HG02943 (cell line): ENCODE measurements at regions not wholly inside any gene's neighbourhood (a gene's known extent, or its start where the extent isn't known, plus 50 kb on each side); places are given as distances from the start of the nearest gene placed in this dataset.
"Not testable (repeated sequence)": the region's sequence is repeated elsewhere in the genome, so short reads cannot be mapped to it uniquely, and the experiment has no call there.

Experiments used
- ATAC-seq: cut with Tn5 transposase; IDR thresholded peaks from one replicate; pipeline ENCODE4 v1.9.1; 2021; ENCODE audit warnings: mild to moderate bottlenecking, low read depth, moderate library complexity; ENCODE audit not compliant: unreplicated experiment

- ATAC-seq: not testable (repeated sequence)
Measured at GRCh38 chr2:215889240-215889969, 123.9 kb downstream of the MREG start.

DNA sequence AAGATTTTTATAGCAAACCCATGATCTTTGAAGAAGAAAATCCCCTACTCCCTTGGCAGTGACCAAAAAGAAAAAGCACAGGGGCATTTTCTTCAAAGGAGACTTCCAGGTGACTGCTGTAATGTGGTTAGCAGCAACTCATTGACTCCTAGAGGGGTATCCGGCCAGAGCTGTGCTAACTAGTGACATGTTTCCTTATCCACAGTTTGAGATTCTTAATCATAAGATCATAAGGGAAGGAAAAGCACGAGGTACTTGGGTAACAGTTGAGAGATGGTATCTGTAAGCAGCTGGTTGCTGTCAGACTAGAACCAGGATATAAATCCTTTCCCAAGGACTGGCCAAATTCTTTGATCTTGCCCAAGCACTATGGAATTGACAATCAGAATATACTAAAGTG, 124.7 kb downstream of the MREG start:
- no peak for ATAC-seq

GRCh38 chr2:215887303-215887702, 126.0 kb downstream of the MREG start:
- ATAC-seq: no peak

GRCh38 chr2:215886022-215886421, 127.3 kb downstream of the MREG start:
- ATAC-seq: no peak

DNA sequence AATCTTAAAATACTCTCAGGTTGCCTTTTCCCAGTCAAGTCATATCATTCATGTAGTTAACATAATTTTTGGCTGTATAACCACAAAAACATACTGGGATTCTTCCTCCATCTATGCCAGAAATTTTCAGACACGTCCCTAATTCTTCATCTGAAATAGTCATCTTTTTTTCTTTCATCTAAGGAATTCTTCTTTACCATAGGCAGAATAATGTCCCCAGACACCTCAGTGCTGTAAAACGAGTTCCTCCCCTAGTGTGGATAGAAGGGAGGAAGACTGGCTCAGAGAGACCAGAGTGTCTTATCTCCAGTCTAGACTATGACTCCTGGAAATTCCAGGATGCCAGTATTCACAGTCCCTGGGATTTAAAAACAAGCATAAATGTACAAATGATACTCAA, 127.8 kb downstream of the MREG start:
- no peak for ATAC-seq

DNA sequence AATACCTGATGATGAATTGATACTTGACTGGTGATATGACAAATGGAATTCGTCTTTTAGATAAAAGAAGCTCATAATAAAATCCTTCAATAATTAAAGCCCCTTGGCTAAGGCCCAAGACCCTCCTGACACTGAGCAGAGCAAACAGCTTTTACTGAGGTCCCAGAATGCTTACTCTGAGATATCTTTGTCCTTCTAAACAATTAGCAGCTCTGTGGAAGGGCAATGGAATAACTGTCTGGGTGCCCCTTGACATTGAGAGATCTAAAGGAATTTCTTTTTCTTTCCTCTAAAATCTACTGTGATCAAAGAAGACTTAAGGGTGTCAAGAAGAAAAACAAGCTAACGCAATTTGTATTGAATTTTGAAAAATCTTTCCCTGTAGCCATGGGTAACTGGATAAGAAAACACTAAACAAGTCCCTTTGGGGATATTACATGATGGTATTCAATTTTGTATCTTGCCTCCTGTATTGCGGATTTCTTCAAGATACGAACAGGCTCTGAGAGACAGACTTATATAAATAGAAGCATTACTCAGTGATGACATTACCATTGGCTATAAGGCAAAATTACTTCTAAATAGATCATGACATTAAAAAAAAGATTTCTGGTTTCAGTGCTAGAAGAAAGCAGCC, 128.8 kb downstream of the MREG start:
- no peak for ATAC-seq

GRCh38 chr2:215883799-215884198, 129.6 kb downstream of the MREG start:
- ATAC-seq: peak; percentile 70

DNA sequence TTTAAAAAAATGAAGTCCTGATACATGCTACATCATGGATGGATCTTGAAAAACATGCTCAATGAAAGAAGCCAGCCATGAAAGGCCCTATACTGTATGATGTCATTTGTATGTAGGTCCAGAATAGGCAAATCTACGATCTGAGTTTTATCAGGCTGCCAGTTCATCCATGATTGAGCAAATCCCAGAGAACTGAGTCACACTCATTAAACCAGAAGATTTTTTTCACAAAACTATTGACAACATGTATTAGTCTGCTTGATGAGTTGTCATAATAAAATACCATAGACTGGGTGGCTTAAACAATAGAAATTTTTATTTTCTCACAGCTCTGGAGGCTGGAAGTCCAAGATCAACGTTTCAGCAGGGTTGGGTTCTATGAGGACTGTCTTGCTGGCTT, 130.7 kb downstream of the MREG start:
- no peak for ATAC-seq

GRCh38 chr2:215881582-215881981, 131.8 kb downstream of the MREG start:
- ATAC-seq: no peak

DNA sequence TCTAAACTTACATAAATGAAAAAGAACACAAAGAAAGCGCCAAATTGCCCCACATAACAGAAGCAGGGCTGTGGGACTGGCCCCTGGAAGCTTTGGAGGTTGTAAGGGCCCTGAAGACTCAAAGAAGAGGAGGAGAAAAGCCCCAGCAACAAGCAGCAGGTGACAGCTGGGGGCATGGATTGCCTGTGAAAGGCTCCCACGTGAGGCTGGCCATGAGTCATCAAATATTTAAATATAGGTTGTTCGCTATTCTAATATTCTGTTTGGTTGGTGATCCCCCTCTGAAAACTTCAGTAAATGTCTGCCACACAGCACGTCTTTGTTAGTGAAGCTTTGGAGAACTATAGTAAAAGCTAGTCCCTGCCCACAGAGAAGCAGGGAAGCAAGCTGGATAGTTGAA, 132.4 kb downstream of the MREG start:
- ATAC-seq: peak; percentile 49

GRCh38 chr2:215879977-215880940, 133.1 kb downstream of the MREG start:
- no peak for ATAC-seq

DNA sequence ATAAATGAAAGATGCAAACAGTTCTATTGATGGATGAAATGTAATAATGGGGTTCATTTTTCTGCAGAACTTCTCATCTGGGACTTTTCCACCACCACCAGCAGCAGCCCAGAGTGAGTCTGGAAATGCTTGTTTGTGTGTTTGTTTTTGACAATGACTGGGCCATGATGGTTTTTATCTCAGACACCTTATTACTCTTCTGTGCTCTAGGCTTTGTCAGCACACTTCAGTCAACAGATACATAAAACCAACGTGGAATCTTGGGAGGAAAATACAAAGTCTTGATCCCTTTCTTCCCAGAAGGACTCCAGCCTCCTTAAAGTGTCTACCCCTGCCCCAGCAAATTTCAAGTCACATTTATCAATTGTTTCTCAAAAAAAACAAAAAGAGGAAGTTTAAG, 134.0 kb downstream of the MREG start:
- ATAC-seq: no peak

- ATAC-seq: no peak
Measured at GRCh38 chr2:215878476-215879063, 134.8 kb downstream of the MREG start.

DNA sequence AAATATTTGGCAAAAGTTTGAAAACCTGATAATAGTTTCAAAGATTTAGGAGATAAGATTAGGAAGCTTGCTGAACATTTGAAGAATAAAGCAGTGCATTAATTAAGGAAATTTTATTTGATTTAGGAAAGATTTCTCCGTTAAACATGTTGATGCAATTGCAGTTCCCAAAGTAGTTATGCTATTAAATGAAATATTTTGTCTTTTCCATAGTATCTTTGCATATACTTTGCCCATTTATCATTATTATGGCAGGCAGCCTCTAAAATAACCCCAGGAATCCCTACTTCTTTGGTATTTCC, 136.5 kb downstream of the MREG start:
- no peak for ATAC-seq

DNA sequence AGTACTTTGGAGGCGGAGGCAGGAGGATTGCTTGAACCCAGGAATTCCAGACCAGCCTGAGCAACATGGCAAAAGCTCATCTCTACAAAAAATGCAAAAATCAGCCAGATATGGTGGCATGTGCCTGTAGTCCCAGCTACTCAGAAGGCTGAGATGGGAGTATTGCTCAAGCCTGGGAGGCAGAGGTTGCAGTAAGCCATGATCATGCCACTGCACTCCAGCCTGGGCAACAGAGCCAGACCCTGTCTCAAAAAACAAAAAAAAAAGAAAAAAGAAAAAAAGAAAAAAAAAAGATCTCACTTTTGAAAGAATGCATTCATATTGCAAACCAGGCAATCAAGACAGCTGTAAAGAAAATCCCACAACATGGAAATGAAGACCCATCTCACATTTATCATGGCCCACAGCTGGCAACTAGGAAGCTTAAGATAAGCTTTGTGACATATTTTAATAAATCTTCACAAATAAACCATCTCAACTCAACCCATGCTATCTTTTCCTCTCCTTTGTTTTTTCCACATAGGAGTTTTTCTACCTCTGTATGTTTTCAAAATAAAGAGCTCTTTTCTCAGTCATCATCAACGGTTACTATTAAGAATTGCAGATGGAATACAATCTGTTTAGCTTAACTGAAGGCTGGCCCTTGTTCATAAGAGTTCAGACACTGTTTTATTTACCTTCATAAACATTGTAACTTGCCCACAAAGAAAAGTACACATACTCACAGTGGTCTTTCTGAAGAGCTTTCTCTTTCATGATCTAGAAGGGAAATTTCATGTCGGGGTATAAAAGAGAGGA, 137.0 kb downstream of the MREG start:
- ATAC-seq: no peak

GRCh38 chr2:215874418-215874817, 138.9 kb downstream of the MREG start:
- no peak for ATAC-seq

- ATAC-seq: no peak
Measured at GRCh38 chr2:215870986-215871385, 142.4 kb downstream of the MREG start.

DNA sequence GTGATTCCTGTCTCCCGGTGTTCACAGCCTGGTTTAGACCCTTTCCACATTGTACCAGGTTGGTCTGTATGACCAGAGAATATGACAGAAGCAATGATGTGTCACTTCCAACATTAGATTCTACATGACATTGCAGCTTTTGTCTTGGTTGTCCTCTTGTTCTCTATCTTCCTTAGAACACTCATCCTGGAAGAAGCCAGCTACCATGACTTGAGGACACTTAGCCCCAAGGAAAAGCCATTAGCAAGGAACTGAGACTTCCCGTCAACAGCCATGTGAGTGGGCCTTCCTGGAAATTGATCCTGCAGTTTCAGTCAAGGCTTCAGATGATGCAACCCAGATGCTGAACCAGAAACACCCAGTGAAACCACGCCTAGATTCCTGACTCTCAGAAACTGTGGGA, 143.3 kb downstream of the MREG start:
- ATAC-seq: no peak

DNA sequence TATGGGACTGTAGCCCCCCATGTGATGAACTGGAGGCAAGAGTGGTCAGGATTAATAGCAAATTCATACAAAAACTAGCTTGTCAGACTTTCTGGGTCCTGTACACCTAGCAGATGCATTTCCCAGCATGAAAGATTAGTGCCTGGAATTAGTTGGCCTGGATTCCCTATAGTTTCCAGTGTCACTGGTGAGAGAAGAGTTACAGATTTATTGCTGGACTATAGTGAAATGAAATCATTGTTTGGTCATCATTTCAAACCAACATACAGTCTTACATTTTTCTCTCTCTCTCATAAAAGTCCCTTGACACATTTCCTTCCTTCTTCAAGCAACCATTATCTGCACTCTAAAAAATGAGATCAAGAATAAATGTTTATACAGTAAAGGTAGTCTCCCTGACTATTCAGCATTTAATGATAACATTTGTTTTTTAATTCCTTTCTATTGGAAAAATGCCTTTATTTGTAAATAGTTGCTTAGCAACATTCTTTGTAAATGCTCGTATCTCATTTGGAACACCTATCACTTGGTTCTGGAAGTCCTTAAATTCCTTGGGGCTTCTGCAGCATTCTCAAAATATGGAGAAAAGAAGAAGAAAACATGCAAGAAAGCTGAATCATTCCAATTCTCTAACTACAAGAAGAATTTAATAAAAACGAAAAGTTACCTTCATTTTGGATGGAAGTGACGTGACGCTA, 144.4 kb downstream of the MREG start:
- no peak for ATAC-seq

GRCh38 chr2:215866606-215867005, 146.7 kb downstream of the MREG start:
- ATAC-seq: no peak
